DOHH2 (cell line): ENCODE measurements at regions not wholly inside any gene's neighbourhood (a gene's known extent, or its start where the extent isn't known, plus 50 kb on each side); places are given as distances from the start of the nearest gene placed in this dataset.

Source experiments
- H3F3A ChIP-seq: fragments of 200-600 bp; sonication (generic), shearing (Covaris generic); 2 replicates; pipeline ENCODE4 v1.6.0; 2016; ENCODE audit warnings: antibody characterized with exemption, mild to moderate bottlenecking; ENCODE audit not compliant: control insufficient read depth, insufficient read depth
- H3K27ac ChIP-seq: fragments of 200-600 bp; sonication (generic); 2 replicates; pipeline ENCODE4 v1.5.1; 2014; ENCODE audit warnings: low read depth, mild to moderate bottlenecking, low read length, moderate library complexity
- H3K27me3 ChIP-seq: fragments of 200-600 bp; sonication (generic); 2 replicates; pipeline ENCODE4 v1.6.1; 2014; ENCODE audit warnings: mild to moderate bottlenecking, low read length, mixed read lengths; ENCODE audit not compliant: control insufficient read depth
- H3K36me3 ChIP-seq: fragments of 200-600 bp; sonication (generic); 2 replicates; pipeline ENCODE4 v1.6.1; 2014; ENCODE audit warnings: mild to moderate bottlenecking, low read length, moderate library complexity, mixed read lengths; ENCODE audit not compliant: control insufficient read depth
- H3K4me1 ChIP-seq: fragments of 200-600 bp; sonication (generic); 2 replicates; pipeline ENCODE4 v1.6.1; 2014; ENCODE audit warnings: mild to moderate bottlenecking, low read length, mixed read lengths; ENCODE audit not compliant: control insufficient read depth
- H3K4me2 ChIP-seq: fragments of 200-600 bp; sonication (generic); 2 replicates; pipeline ENCODE4 v1.6.0; 2014; ENCODE audit warnings: mild to moderate bottlenecking, low read length, moderate library complexity
- H3K4me3 ChIP-seq: fragments of 200-600 bp; sonication (generic); 2 replicates; pipeline ENCODE4 v1.5.1; 2014; ENCODE audit warnings: mild to moderate bottlenecking, low read length, mixed read lengths
- H3K79me2 ChIP-seq: fragments of 200-600 bp; sonication (generic); 2 replicates; pipeline ENCODE4 v1.6.1; 2014; ENCODE audit warnings: mild to moderate bottlenecking, low read length, mixed read lengths; ENCODE audit not compliant: control insufficient read depth
- H3K9me2 ChIP-seq: fragments of 200-600 bp; sonication (generic); replicated peaks from 2 replicates; pipeline ENCODE4 v1.6.1; 2014; ENCODE audit warnings: mild to moderate bottlenecking, low read length, mixed read lengths; ENCODE audit not compliant: control insufficient read depth
- H3K9me3 ChIP-seq: fragments of 200-600 bp; sonication (generic); 2 replicates; pipeline ENCODE4 v1.6.1; 2014; ENCODE audit warnings: antibody characterized with exemption, low read length, mixed read lengths; ENCODE audit not compliant: control insufficient read depth, insufficient read depth
- H4K20me1 ChIP-seq: fragments of 200-600 bp; sonication (generic); 2 replicates; pipeline ENCODE4 v1.6.0; 2014; ENCODE audit warnings: low read depth, mild to moderate bottlenecking, antibody characterized with exemption, low read length, moderate library complexity; ENCODE audit not compliant: control insufficient read depth, insufficient read depth
- EZH2phosphoT487 ChIP-seq: fragments of 200-600 bp; sonication (generic); IDR thresholded peaks from 2 replicates; pipeline ENCODE4 v1.6.1; 2017; ENCODE audit warnings: borderline replicate concordance, mild to moderate bottlenecking, antibody characterized with exemption, low read length, moderate library complexity, mixed read lengths
- TF ChIP-seq, protein P1 (sequence below): fragments of 200-600 bp; sonication (generic); IDR thresholded peaks from one replicate; pipeline ENCODE4 v1.5.1; 2014; ENCODE audit warnings: antibody characterized with exemption, mild to moderate bottlenecking, low read depth, low read length; ENCODE audit not compliant: poor library complexity, severe bottlenecking

DNA sequence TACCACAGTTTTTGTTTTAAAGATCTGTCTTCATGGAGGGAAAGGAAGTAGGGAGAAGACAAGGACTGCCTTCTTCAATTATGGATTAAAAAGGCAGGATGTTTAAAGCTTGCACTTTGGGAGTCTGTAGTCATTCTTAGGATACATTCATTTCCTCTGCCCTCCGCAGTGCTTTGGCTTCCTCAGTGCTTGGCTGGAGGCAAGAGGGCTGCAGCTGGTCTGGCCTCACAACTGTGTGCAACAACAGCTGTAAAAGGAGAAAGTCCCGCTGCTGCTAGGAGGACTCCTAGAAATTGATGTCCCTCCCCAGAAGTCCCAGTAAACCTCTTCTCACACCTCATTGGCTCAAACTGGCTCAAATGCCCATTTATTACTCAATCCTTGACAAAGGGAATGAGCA is 54.4 kb upstream of the PPP2R3A start:
- Histone ChIP-seq H3K9me2 (no peaks in the 10 kb centered on the region), H3F3A (no peaks in the 10 kb centered on the region)

DNA sequence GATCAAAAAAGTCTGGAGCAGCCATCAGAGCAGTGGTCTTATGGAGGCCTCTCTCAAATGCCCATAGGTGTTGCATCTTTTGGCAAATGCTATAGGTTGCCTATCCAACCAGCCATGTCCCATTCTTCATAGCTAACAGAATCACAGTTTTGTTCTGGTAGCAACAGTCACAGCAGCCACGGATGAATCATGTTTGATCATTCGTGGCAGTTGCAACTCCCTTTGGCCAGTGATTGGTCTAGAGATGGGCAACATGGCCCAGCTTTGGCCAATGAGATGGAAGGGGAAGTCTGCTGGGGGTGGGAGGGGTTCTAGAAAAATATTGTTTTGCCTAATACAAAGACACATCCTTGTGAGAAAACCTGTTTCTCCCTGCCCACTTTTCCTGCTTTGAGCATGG is 50.3 kb upstream of the PPP2R3A start:
- Histone ChIP-seq H3K27me3 (peaks cover 3% of the 10 kb centered on the region; the same call in 1 of the 2 replicates), H4K20me1 (no peaks in the 10 kb centered on the region)

More for the DNA sequence above, 54.4 kb upstream of the PPP2R3A start:
- TF ChIP-seq, protein P1, sequence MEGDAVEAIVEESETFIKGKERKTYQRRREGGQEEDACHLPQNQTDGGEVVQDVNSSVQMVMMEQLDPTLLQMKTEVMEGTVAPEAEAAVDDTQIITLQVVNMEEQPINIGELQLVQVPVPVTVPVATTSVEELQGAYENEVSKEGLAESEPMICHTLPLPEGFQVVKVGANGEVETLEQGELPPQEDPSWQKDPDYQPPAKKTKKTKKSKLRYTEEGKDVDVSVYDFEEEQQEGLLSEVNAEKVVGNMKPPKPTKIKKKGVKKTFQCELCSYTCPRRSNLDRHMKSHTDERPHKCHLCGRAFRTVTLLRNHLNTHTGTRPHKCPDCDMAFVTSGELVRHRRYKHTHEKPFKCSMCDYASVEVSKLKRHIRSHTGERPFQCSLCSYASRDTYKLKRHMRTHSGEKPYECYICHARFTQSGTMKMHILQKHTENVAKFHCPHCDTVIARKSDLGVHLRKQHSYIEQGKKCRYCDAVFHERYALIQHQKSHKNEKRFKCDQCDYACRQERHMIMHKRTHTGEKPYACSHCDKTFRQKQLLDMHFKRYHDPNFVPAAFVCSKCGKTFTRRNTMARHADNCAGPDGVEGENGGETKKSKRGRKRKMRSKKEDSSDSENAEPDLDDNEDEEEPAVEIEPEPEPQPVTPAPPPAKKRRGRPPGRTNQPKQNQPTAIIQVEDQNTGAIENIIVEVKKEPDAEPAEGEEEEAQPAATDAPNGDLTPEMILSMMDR: no peak
- TF ChIP-seq EZH2phosphoT487: no peak
- H3K4me1 ChIP-seq: no peaks in the 10 kb centered on the region
- no peaks in the 10 kb centered on the region for H3K9me3 ChIP-seq
- H3K36me3 ChIP-seq: no peaks in the 10 kb centered on the region
- no peak overlapping the region for H3K4me3 ChIP-seq
- no peaks in the 10 kb centered on the region for H3K27me3 ChIP-seq
- H3K79me2 ChIP-seq: no peaks in the 10 kb centered on the region
- H4K20me1 ChIP-seq: no peaks in the 10 kb centered on the region
- H3K4me2 ChIP-seq: no peak overlapping the region
- H3K27ac ChIP-seq: no peak overlapping the region

More for the DNA sequence above, 50.3 kb upstream of the PPP2R3A start:
- no peaks in the 10 kb centered on the region for H3K9me3 ChIP-seq
- H3K79me2 ChIP-seq: no peaks in the 10 kb centered on the region
- H3K4me1 ChIP-seq: no peaks in the 10 kb centered on the region
- TF ChIP-seq, protein P1: no peak
- TF ChIP-seq EZH2phosphoT487: no peak
- no peaks in the 10 kb centered on the region for H3F3A ChIP-seq
- H3K4me2 ChIP-seq: no peak overlapping the region
- no peaks in the 10 kb centered on the region for H3K36me3 ChIP-seq
- no peaks in the 10 kb centered on the region for H3K9me2 ChIP-seq
- H3K4me3 ChIP-seq: no peak overlapping the region
- no peak overlapping the region for H3K27ac ChIP-seq
